Neural cell (in vitro differentiated cells): ENCODE measurements at regions not wholly inside any gene's neighbourhood (a gene's known extent, or its start where the extent isn't known, plus 50 kb on each side); places are given as distances from the start of the nearest gene placed in this dataset.

Experiments
- H2AFZ ChIP-seq: fragments of 200-600, 300-800 bp; sonication (generic), shearing (Covaris generic); 2 replicates; pipeline ENCODE4 v1.6.0; 2014; ENCODE audit warnings: low read depth, mild to moderate bottlenecking, antibody characterized with exemption, low read length, moderate library complexity
- H3F3A ChIP-seq: fragments of 200-600 bp; shearing (Covaris generic); 2 replicates; pipeline ENCODE4 v1.6.1; 2016; ENCODE audit warnings: mild to moderate bottlenecking, moderate library complexity, mixed read lengths, antibody characterized with exemption, low read length; ENCODE audit not compliant: insufficient read depth, poor library complexity, severe bottlenecking
- H3K27ac ChIP-seq: fragments of 200-600, 300-800 bp; sonication (generic), shearing (Covaris generic); 2 replicates; pipeline ENCODE4 v1.5.1; 2014; ENCODE audit warnings: mild to moderate bottlenecking, low read length, moderate library complexity
- H3K27me3 ChIP-seq: fragments of 300-800, 200-600 bp; sonication (generic), shearing (Covaris generic); 2 replicates; pipeline ENCODE4 v1.6.0; 2014; ENCODE audit warnings: mild to moderate bottlenecking, low read depth, low read length, moderate library complexity; ENCODE audit not compliant: insufficient read depth
- H3K36me3 ChIP-seq: fragments of 300-800, 200-600 bp; sonication (generic), shearing (Covaris generic); 2 replicates; pipeline ENCODE4 v1.5.1; 2014; ENCODE audit warnings: mild to moderate bottlenecking, antibody characterized with exemption, low read length, moderate library complexity; ENCODE audit not compliant: insufficient read depth
- H3K4me2 ChIP-seq: fragments of 300-800, 200-600 bp; sonication (generic), shearing (Covaris generic); 2 replicates; pipeline ENCODE4 v1.6.0; 2014; ENCODE audit warnings: mild to moderate bottlenecking, low read length
- H3K4me3 ChIP-seq: fragments of 300-800, 200-600 bp; sonication (generic), shearing (Covaris generic); 2 replicates; pipeline ENCODE4 v1.5.1; 2014; ENCODE audit warnings: mild to moderate bottlenecking, low read length, moderate library complexity
- H3K79me2 ChIP-seq: fragments of 200-600 bp; shearing (Covaris generic); replicated peaks from 2 replicates; pipeline ENCODE4 v1.6.0; 2014; ENCODE audit warnings: mild to moderate bottlenecking, low read length, moderate library complexity; ENCODE audit not compliant: insufficient read depth
- H3K9ac ChIP-seq: fragments of 300-800, 200-600 bp; sonication (generic), shearing (Covaris generic); 2 replicates; pipeline ENCODE4 v1.6.1; 2016; ENCODE audit warnings: mild to moderate bottlenecking, low read length, mixed read lengths
- H3K9me2 ChIP-seq: fragments of 200-600 bp; shearing (Covaris generic); 2 replicates; pipeline ENCODE4 v1.6.1; 2016; ENCODE audit warnings: mild to moderate bottlenecking, low read length, mixed read lengths; ENCODE audit not compliant: insufficient read depth
- H3K9me3 ChIP-seq: fragments of 200-600, 300-800 bp; sonication (generic), shearing (Covaris generic); 2 replicates; pipeline ENCODE4 v1.6.1; 2016; ENCODE audit warnings: mild to moderate bottlenecking, mixed run types, low read length, moderate library complexity, mixed read lengths
- H4K20me1 ChIP-seq: fragments of 200-600 bp; shearing (Covaris generic); 2 replicates; pipeline ENCODE4 v1.6.1; 2016; ENCODE audit warnings: mild to moderate bottlenecking, mixed run types; ENCODE audit not compliant: insufficient read depth
- EP300 ChIP-seq: fragments of 450-650 bp; conservative IDR thresholded peaks from 2 replicates; pipeline ENCODE4 v1.6.1; 2014; ENCODE audit warnings: antibody characterized with exemption, mild to moderate bottlenecking, moderate library complexity; ENCODE audit not compliant: poor library complexity, severe bottlenecking
- EZH2 ChIP-seq: fragments of 200-600, 300-800 bp; shearing (Covaris generic), sonication (generic); IDR thresholded peaks from 2 replicates; pipeline ENCODE4 v1.6.1; 2014; ENCODE audit warnings: antibody characterized with exemption, low read length, borderline replicate concordance, mild to moderate bottlenecking; ENCODE audit not compliant: insufficient read depth, poor library complexity, severe bottlenecking
- MXI1 ChIP-seq: fragments of 450-650 bp; conservative IDR thresholded peaks from 2 replicates; pipeline ENCODE4 v1.6.1; 2014; ENCODE audit warnings: antibody characterized with exemption, mild to moderate bottlenecking; ENCODE audit not compliant: poor library complexity, severe bottlenecking
- POLR2AphosphoS5 ChIP-seq: IDR thresholded peaks from 2 replicates; pipeline ENCODE4 v1.6.1; 2012
- RAD21 ChIP-seq: fragments of 450-650 bp; conservative IDR thresholded peaks from 2 replicates; pipeline ENCODE4 v1.6.1; 2014; ENCODE audit warnings: antibody characterized with exemption, mild to moderate bottlenecking, moderate library complexity
- SMC3 ChIP-seq: fragments of 450-650 bp; conservative IDR thresholded peaks from 2 replicates; pipeline ENCODE4 v1.6.1; 2014; ENCODE audit warnings: antibody characterized with exemption, mild to moderate bottlenecking, moderate library complexity; ENCODE audit not compliant: poor library complexity
- TAF1 ChIP-seq: IDR thresholded peaks from 2 replicates; pipeline ENCODE4 v1.6.1; 2012; ENCODE audit warnings: low read depth
- TF ChIP-seq, protein P1 (sequence below): IDR thresholded peaks from 2 replicates; pipeline ENCODE4 v1.6.1; 2012; ENCODE audit warnings: borderline replicate concordance
- TF ChIP-seq, protein P2 (sequence below): fragments of 450-650 bp; IDR thresholded peaks from 2 replicates; pipeline ENCODE4 v1.5.1; 2014; ENCODE audit warnings: antibody characterized with exemption, mild to moderate bottlenecking, moderate library complexity; ENCODE audit not compliant: poor library complexity, severe bottlenecking

- Histone ChIP-seq H3K9me3 (no peaks in the 10 kb centered on the region), H3K27me3 (no peaks in the 10 kb centered on the region), H3K4me3 (no peak overlapping the region), H3K79me2 (no peaks in the 10 kb centered on the region), H2AFZ (no peak overlapping the region), H3K9me2 (no peaks in the 10 kb centered on the region), H3K36me3 (no peaks in the 10 kb centered on the region), H3F3A (no peaks in the 10 kb centered on the region), H4K20me1 (no peaks in the 10 kb centered on the region), H3K4me2 (no peak overlapping the region), H3K27ac (no peak overlapping the region), H3K9ac (no peak overlapping the region)
- TF ChIP-seq RAD21, result no peak
- TF ChIP-seq MXI1, result no peak
- TF ChIP-seq SMC3, result no peak
- no peak for TF ChIP-seq TAF1
- no peak for TF ChIP-seq EZH2
- no peak for TF ChIP-seq EP300
- TF ChIP-seq POLR2AphosphoS5, result no peak
- TF ChIP-seq, protein P1, sequence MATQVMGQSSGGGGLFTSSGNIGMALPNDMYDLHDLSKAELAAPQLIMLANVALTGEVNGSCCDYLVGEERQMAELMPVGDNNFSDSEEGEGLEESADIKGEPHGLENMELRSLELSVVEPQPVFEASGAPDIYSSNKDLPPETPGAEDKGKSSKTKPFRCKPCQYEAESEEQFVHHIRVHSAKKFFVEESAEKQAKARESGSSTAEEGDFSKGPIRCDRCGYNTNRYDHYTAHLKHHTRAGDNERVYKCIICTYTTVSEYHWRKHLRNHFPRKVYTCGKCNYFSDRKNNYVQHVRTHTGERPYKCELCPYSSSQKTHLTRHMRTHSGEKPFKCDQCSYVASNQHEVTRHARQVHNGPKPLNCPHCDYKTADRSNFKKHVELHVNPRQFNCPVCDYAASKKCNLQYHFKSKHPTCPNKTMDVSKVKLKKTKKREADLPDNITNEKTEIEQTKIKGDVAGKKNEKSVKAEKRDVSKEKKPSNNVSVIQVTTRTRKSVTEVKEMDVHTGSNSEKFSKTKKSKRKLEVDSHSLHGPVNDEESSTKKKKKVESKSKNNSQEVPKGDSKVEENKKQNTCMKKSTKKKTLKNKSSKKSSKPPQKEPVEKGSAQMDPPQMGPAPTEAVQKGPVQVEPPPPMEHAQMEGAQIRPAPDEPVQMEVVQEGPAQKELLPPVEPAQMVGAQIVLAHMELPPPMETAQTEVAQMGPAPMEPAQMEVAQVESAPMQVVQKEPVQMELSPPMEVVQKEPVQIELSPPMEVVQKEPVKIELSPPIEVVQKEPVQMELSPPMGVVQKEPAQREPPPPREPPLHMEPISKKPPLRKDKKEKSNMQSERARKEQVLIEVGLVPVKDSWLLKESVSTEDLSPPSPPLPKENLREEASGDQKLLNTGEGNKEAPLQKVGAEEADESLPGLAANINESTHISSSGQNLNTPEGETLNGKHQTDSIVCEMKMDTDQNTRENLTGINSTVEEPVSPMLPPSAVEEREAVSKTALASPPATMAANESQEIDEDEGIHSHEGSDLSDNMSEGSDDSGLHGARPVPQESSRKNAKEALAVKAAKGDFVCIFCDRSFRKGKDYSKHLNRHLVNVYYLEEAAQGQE, result no peak
- TF ChIP-seq, protein P2, sequence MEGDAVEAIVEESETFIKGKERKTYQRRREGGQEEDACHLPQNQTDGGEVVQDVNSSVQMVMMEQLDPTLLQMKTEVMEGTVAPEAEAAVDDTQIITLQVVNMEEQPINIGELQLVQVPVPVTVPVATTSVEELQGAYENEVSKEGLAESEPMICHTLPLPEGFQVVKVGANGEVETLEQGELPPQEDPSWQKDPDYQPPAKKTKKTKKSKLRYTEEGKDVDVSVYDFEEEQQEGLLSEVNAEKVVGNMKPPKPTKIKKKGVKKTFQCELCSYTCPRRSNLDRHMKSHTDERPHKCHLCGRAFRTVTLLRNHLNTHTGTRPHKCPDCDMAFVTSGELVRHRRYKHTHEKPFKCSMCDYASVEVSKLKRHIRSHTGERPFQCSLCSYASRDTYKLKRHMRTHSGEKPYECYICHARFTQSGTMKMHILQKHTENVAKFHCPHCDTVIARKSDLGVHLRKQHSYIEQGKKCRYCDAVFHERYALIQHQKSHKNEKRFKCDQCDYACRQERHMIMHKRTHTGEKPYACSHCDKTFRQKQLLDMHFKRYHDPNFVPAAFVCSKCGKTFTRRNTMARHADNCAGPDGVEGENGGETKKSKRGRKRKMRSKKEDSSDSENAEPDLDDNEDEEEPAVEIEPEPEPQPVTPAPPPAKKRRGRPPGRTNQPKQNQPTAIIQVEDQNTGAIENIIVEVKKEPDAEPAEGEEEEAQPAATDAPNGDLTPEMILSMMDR, result no peak
These were observed 1195.7 kb downstream of the LRFN5 start for GRCh38 chr14:42802346-42802745.

GRCh38 chr14:42792166-42792565, 1185.5 kb downstream of the LRFN5 start:
- Histone ChIP-seq H3K9me2 (no peaks in the 10 kb centered on the region), H3K9me3 (no peaks in the 10 kb centered on the region), H3F3A (no peaks in the 10 kb centered on the region), H3K27ac (no peak overlapping the region), H3K36me3 (no peaks in the 10 kb centered on the region), H3K4me3 (no peak overlapping the region), H3K4me2 (no peak overlapping the region), H3K79me2 (no peaks in the 10 kb centered on the region), H2AFZ (no peak overlapping the region), H3K9ac (no peak overlapping the region), H4K20me1 (no peaks in the 10 kb centered on the region), H3K27me3 (no peaks in the 10 kb centered on the region)
- TF ChIP-seq MXI1 (no peak), EZH2 (no peak), RAD21 (no peak), TAF1 (no peak), EP300 (no peak), POLR2AphosphoS5 (no peak), SMC3 (no peak)
- TF ChIP-seq, protein P2, result no peak
- TF ChIP-seq, protein P1, result no peak
